ENCODE measurements at regions not wholly inside any gene's neighbourhood (a gene's known extent, or its start where the extent isn't known, plus 50 kb on each side); places are given as distances from the start of the nearest gene placed in this dataset.

GRCh38 chr4:27911047-27911446 is 1050.4 kb downstream of the STIM2 start:
- no peak overlapping the region for H3K4me3 ChIP-seq (replicated peaks; ENCODE audit: insufficient read depth, low read length)
- H3K27me3 ChIP-seq (ENCODE audit: insufficient read depth, poor library complexity, severe bottlenecking), result no peaks in the 10 kb centered on the region
- no peak for TF ChIP-seq SPI1 (IDR thresholded peaks at IDR 0.05; ENCODE audit: borderline replicate concordance, low read depth)
- no peak for TF ChIP-seq REST (IDR thresholded peaks at IDR 0.05; ENCODE audit: insufficient replicate concordance, low read depth)
- no peak for TF ChIP-seq POLR2AphosphoS5 (IDR thresholded peaks at IDR 0.05; ENCODE audit: low read depth)
- TF ChIP-seq, protein P1, sequence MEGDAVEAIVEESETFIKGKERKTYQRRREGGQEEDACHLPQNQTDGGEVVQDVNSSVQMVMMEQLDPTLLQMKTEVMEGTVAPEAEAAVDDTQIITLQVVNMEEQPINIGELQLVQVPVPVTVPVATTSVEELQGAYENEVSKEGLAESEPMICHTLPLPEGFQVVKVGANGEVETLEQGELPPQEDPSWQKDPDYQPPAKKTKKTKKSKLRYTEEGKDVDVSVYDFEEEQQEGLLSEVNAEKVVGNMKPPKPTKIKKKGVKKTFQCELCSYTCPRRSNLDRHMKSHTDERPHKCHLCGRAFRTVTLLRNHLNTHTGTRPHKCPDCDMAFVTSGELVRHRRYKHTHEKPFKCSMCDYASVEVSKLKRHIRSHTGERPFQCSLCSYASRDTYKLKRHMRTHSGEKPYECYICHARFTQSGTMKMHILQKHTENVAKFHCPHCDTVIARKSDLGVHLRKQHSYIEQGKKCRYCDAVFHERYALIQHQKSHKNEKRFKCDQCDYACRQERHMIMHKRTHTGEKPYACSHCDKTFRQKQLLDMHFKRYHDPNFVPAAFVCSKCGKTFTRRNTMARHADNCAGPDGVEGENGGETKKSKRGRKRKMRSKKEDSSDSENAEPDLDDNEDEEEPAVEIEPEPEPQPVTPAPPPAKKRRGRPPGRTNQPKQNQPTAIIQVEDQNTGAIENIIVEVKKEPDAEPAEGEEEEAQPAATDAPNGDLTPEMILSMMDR (IDR thresholded peaks at IDR 0.05; ENCODE audit: insufficient read depth, low read length), result no peak
- TF ChIP-seq GABPA (IDR thresholded peaks at IDR 0.05; ENCODE audit: low read depth), result no peak
- no peak overlapping the region for H3K27ac ChIP-seq (replicated peaks)
- DNase-seq (ENCODE audit: low read depth in 1 of 2, low spot score in 1 of 2), result no peak

DNA sequence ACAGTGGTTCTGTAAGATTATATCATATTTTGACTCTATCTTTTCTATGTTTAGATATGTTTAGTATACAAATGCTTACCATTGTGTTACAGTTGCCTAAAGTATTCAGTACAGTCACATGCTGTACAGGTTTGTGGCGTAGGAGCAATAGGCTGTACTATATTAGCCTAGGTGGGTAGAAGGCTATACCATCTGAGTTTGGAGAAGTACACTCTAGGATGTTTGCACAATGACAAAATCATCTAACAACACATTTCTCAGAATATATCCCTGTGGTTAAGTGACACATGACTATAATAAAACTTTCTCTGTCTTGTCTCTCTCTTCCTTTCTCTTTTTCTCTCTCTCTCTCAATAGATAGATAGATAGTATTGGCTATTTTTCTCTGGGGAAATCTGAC is 1053.1 kb downstream of the STIM2 start:
- DNase-seq (ENCODE audit: low read depth in 1 of 2, low spot score in 1 of 2), result no peak
- Histone ChIP-seq H3K4me3 (replicated peaks; ENCODE audit: insufficient read depth, low read length) (no peak overlapping the region), H3K27me3 (ENCODE audit: insufficient read depth, poor library complexity, severe bottlenecking) (no peaks in the 10 kb centered on the region), H3K27ac (replicated peaks) (no peak overlapping the region)
- no peak for TF ChIP-seq GABPA (IDR thresholded peaks at IDR 0.05; ENCODE audit: low read depth)
- no peak for TF ChIP-seq SPI1 (IDR thresholded peaks at IDR 0.05; ENCODE audit: borderline replicate concordance, low read depth)
- no peak for TF ChIP-seq REST (IDR thresholded peaks at IDR 0.05; ENCODE audit: insufficient replicate concordance, low read depth)
- TF ChIP-seq, protein P1 (IDR thresholded peaks at IDR 0.05; ENCODE audit: insufficient read depth, low read length), result no peak
- no peak for TF ChIP-seq POLR2AphosphoS5 (IDR thresholded peaks at IDR 0.05; ENCODE audit: low read depth)

- DNase-seq (ENCODE audit: low read depth in 1 of 2, low spot score in 1 of 2), result no peak
- Histone ChIP-seq H3K4me3 (replicated peaks; ENCODE audit: insufficient read depth, low read length) (no peak overlapping the region), H3K27me3 (ENCODE audit: insufficient read depth, poor library complexity, severe bottlenecking) (no peaks in the 10 kb centered on the region), H3K27ac (replicated peaks) (no peak overlapping the region)
- no peak for TF ChIP-seq POLR2AphosphoS5 (IDR thresholded peaks at IDR 0.05; ENCODE audit: low read depth)
- no peak for TF ChIP-seq REST (IDR thresholded peaks at IDR 0.05; ENCODE audit: insufficient replicate concordance, low read depth)
- TF ChIP-seq, protein P1 (IDR thresholded peaks at IDR 0.05; ENCODE audit: insufficient read depth, low read length), result no peak
- TF ChIP-seq GABPA (IDR thresholded peaks at IDR 0.05; ENCODE audit: low read depth), result no peak
Measured at GRCh38 chr4:27915822-27916221, 1055.2 kb downstream of the STIM2 start.

Data from HL-60 (cell line).